Ovary (tissue), 7 donors: ENCODE measurements at regions not wholly inside any gene's neighbourhood (a gene's known extent, or its start where the extent isn't known, plus 50 kb on each side); places are given as distances from the start of the nearest gene placed in this dataset.

Experiments
- DNase-seq, 5 donors: peaks; one replicate each; pipeline ENCODE4 v3.0.0-alpha.2; 2019 to 2020
- H3K27ac ChIP-seq, 2 donors: fragments of 200-600 bp; one replicate each; pipeline versions ENCODE4 v1.5.1 to v1.8.0; 2019 to 2022
- H3K27me3 ChIP-seq: fragments of 200-600 bp; one replicate; pipeline ENCODE4 v1.8.0; 2022
- H3K36me3 ChIP-seq: fragments of 200-600 bp; sonication (generic); one replicate; pipeline ENCODE4 v1.5.1; 2019
- H3K4me1 ChIP-seq: one replicate; pipeline ENCODE4 v1.8.1; 2013; ENCODE audit warnings: mild to moderate bottlenecking, moderate library complexity; ENCODE audit not compliant: insufficient read depth
- H3K4me3 ChIP-seq: fragments of 200-600 bp; sonication (generic); one replicate; pipeline ENCODE4 v1.5.1; 2017
- H3K9me3 ChIP-seq, 2 donors: fragments of 200-600 bp in 1 of 2; sonication (generic) in 1 of 2; one replicate each; pipeline versions ENCODE4 v1.5.1 to v1.8.1; 2013 to 2019; ENCODE audit warnings: mild to moderate bottlenecking in 1 of 2, moderate library complexity in 1 of 2
- EP300 ChIP-seq: sonication (generic); formaldehyde crosslinking; IDR thresholded peaks from one replicate; pipeline ENCODE4 v1.6.1; 2017; ENCODE audit warnings: antibody characterized with exemption
- POLR2A ChIP-seq: fragments of 450-650 bp; IDR thresholded peaks from one replicate; pipeline ENCODE4 v1.6.1; 2017; ENCODE audit warnings: antibody characterized with exemption, mild to moderate bottlenecking, moderate library complexity
- WGBS, 3 donors: extraction: QIAGEN DNeasy Blood & Tissue Kit in 1 of 3; methylation state at CpG; one replicate each; pipeline versions ENCODE4 v1.1.5 to v1.1.7; 2013 to 2017; 5-methylcytosine and 5-hydroxymethylcytosine counted together
- intact Hi-C, 4 donors: fragments of 100-400 bp; cut with DNase I; formaldehyde crosslinking; loops; one replicate each; pipeline versions ENCODE4 v1.11.0 to v1.15.1; 2022 to 2023
- TF ChIP-seq, protein P1 (sequence below), 3 donors: fragments of 450-650 bp in 2 of 3; fragments of 200-600 bp in 1 of 3; IDR thresholded peaks; one replicate each; pipeline versions ENCODE4 v1.5.1 to v1.8.0; 2016 to 2022; ENCODE audit warnings: antibody characterized with exemption in 3 of 3, mild to moderate bottlenecking in 1 of 3
- donor health status: DM: no; HTN: no; CAD: no; lungs with moderate emphysema.
- donor health status: DM: no; HTN: no; CAD: no.
- donor health status: Bipolar disorder and iron deficiency.
- donor health status: DM: no; HTN: no; CAD: no.
- donor health status: DM: yes; HTN: yes; CAD: no.

DNA sequence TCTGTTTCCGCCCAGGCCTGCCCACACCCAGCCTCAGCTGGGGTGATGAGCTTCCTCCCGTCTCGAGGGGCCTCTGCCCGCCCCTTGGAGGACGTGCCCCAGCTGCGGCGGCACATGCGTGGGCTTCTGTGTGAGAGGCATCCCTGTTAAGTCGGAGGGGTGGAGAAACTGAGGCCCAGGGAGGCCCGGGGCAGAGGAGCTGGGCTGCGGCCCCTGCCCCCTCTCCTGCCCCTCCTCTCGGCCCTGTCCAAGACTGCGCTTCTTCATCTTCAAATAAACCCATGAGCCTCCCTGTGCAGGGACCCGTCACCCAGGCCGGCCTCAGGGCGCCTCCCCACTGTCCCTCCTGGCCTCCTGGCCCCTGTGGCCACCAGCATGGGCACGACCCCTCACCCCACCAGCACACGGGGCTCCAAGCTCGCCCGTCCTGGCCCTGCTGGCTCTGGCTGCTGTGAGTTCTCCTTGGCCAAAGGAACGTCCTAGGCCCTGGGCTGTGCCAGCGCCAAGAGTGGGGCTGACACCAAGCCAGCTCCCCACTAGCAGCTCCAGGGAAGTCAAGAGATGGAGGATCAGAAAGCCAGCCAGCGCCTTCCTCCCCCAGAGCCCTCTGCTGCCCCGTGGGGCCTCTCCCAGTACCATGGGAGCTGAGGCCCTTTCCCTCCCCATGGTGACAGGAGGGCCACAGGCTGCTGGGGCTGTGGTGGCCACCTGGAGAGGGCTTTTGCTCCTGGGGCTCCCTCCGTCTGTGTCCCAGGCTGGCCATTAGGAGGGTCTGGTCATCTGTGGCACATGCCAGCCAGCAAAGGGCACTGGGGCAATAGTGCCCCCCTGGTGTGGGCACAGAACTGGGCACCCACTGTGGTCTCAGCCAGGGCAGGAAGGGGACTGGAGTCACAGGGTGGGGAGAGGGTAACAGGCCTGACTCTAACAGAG lies 180.4 kb downstream of the KIF26A start:
- TF ChIP-seq, protein P1, sequence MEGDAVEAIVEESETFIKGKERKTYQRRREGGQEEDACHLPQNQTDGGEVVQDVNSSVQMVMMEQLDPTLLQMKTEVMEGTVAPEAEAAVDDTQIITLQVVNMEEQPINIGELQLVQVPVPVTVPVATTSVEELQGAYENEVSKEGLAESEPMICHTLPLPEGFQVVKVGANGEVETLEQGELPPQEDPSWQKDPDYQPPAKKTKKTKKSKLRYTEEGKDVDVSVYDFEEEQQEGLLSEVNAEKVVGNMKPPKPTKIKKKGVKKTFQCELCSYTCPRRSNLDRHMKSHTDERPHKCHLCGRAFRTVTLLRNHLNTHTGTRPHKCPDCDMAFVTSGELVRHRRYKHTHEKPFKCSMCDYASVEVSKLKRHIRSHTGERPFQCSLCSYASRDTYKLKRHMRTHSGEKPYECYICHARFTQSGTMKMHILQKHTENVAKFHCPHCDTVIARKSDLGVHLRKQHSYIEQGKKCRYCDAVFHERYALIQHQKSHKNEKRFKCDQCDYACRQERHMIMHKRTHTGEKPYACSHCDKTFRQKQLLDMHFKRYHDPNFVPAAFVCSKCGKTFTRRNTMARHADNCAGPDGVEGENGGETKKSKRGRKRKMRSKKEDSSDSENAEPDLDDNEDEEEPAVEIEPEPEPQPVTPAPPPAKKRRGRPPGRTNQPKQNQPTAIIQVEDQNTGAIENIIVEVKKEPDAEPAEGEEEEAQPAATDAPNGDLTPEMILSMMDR (IDR thresholded peaks at IDR 0.05) = no peak
- TF ChIP-seq EP300 (no peak), POLR2A (no peak)
- H3K4me1 ChIP-seq = peaks cover 9% of the 10 kb centered on the region
- no peak overlapping the region for H3K4me3 ChIP-seq
- H3K27me3 ChIP-seq = no peaks in the 10 kb centered on the region
- no peak overlapping the region for H3K27ac ChIP-seq
- intact Hi-C loops = no loop called here
- 82 to 86% (median 84%) methylated on average over 25 of the region's 25 CpGs for WGBS, 3 donors
- no peaks in the 10 kb centered on the region for H3K9me3 ChIP-seq
- no peaks in the 10 kb centered on the region for H3K36me3 ChIP-seq
- peak in 4 of 5 donors; percentile 14 to 35 (median 23) for DNase-seq

DNA sequence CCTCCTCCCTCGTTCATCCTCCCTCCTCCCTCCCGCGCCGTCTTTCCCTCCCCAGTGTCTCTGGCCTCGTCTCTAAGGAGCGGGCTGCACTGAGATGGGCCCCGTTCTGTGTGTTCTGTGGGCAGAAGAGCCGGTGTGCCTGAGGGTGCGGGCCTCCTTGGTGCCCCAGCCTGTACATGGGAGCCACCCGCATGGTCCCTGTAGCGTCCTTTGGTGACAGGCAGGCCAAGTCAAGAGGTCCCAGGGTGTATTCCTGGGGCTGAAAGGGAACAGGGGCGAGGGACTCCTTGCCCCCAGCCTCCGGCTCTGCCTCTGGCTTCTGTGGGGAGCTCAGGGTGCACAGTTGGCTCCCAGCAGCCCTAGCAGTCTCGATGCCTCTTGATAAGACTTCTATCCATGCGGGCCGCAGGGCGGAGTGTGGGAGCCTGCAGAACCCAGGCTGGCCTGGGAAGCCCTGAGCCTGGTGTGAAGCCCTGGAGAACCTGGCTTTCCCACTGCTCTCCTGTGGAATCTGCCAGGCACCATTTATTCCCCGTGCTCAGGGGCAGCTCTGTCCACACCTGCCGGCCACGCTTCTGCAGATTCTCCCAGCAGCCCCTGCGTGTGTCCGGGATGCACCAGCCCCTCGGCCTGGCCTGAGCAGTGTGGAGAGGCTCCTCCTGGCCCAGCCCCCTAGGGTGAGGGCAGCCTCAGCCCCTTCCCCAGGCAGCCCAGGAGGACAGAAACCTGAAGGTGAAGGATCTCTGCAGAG lies 181.3 kb downstream of the KIF26A start:
- Histone ChIP-seq H3K9me3 (no peaks in the 10 kb centered on the region), H3K27me3 (no peaks in the 10 kb centered on the region), H3K4me3 (no peak overlapping the region), H3K27ac (no peak overlapping the region), H3K36me3 (no peaks in the 10 kb centered on the region), H3K4me1 (peaks cover 9% of the 10 kb centered on the region)
- WGBS, 3 donors = 88 to 92% (median 89%) methylated on average over 19 to 23 of the region's 23 CpGs
- DNase-seq = peak in 3 of 5 donors; percentile 15 to 26 (median 17)
- intact Hi-C loops = no loop called here
- TF ChIP-seq, protein P1 (IDR thresholded peaks at IDR 0.05) = no peak
- no peak for TF ChIP-seq EP300
- no peak for TF ChIP-seq POLR2A

DNA sequence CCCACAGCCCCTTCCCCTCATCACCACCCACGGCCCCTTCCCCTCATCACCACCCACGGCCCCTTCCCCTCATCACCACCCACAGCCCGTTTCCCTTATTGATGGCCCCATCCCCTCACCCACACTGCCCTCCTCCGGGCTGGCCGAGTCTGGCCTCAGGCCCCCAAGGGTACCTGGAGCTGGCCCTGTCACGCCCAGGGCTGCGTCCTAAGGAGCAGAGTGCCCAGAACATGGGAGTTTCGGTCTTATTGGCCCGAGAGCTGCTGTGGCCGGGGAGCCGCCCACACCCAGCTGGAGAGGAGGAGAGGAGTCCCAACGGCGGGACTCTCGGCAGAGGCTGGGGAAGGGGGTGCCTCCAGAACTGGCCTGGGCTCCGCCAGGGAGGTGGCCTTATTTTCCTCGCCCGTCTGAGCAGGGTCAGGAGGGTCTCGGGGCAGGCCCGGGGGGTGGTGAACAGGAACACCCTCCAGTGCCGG lies 182.3 kb downstream of the KIF26A start:
- H3K27ac ChIP-seq = peak overlapping the region in 1 of 2 donors; percentile 5
- no peaks in the 10 kb centered on the region for H3K9me3 ChIP-seq
- no peaks in the 10 kb centered on the region for H3K27me3 ChIP-seq
- no peak overlapping the region for H3K4me3 ChIP-seq
- peaks cover 9% of the 10 kb centered on the region for H3K4me1 ChIP-seq
- DNase-seq = peak in 3 of 5 donors; percentile 25 to 47 (median 43)
- intact Hi-C loops = no loop called here
- 4 to 19% (median 7%) methylated on average over 15 to 20 of the region's 20 CpGs for WGBS, 3 donors
- no peaks in the 10 kb centered on the region for H3K36me3 ChIP-seq
- TF ChIP-seq EP300 (no peak), POLR2A (no peak)
- TF ChIP-seq, protein P1 (IDR thresholded peaks at IDR 0.05) = no peak

DNA sequence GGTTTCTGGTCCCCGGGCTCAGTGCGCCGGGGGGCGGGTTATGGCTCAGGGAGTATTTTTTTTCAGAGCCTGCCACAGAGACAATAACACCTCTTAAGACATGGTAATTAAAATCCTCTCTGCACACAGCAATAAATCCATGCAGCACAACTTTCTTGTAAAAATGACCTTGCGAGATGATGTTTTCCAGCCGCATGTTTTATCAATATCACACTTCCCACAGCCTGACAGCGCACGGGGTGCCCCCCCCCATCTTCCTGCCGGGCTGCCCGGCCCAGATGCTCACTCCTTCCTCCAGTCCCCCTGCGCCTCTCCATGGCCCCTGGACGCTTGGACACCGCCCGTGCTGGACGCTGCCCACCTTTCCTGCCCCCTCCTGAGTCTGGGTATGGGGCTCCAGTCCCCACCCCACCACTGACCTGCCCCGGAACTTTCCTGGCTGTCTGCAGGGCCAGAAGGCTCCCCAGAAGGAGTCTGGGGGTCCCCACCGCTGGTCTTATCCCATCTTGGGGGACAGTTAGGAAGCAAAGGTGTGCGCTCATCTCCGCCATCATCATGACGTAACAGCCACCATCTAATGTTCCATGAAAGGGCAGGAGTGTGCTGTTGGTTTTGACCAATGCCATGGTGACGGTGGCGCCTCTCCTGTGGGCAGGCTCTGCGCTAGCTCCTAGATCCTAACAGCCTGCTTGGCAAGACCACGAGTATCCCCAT lies 182.9 kb downstream of the KIF26A start:
- Histone ChIP-seq H3K9me3 (no peaks in the 10 kb centered on the region), H3K36me3 (no peaks in the 10 kb centered on the region), H3K27me3 (no peaks in the 10 kb centered on the region), H3K4me1 (peaks cover 9% of the 10 kb centered on the region), H3K4me3 (no peak overlapping the region), H3K27ac (peak overlapping the region in 1 of 2 donors; percentile 5)
- intact Hi-C loops = no loop called here
- 31 to 32% (median 31%) methylated on average over 24 of the region's 24 CpGs for WGBS, 3 donors
- TF ChIP-seq, protein P1 (IDR thresholded peaks at IDR 0.05) = no peak
- TF ChIP-seq EP300 (no peak), POLR2A (no peak)
- DNase-seq = peak in 4 of 5 donors; percentile 46 to 63 (median 54)
